KG1 (cell line): ENCODE measurements at regions not wholly inside any gene's neighbourhood (a gene's known extent, or its start where the extent isn't known, plus 50 kb on each side); places are given as distances from the start of the nearest gene placed in this dataset.

ENCODE experiments used
- DNase-seq: peaks from one replicate; lab custom pipeline; 2025; lab: John Stamatoyannopoulos, UW

DNA sequence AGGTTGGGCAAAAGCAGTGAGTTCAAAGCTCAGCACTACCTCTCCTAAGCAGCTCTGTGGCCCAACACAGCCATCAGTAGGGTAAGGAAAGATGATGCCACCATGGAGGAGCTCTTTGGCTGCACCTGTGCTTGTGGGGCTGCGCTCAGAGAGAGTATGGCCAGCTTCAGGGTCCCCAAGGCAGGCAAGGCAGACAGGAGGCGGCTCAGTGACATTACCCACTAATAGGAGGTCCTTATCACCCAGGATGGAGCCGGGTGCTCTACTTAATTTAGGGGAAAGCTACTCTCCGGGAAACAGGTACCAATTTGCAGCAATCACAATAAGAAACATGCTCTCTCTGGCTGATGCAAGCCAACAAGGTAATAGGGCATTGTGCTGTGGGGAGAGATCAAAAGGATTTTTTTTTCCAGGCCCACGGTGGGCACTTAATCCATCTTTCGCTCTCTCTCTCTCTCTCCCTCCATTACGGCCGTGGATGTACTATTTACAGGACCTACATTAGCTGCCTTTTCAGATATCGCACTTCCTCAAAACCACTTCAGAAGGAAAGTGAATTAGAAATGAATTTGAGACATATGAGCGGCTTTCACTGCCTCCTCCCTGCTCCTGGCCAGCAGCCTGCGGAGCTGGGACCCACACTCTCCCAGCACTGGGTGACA is 446.3 kb downstream of the SOX6 start:
- no peak for DNase-seq

DNA sequence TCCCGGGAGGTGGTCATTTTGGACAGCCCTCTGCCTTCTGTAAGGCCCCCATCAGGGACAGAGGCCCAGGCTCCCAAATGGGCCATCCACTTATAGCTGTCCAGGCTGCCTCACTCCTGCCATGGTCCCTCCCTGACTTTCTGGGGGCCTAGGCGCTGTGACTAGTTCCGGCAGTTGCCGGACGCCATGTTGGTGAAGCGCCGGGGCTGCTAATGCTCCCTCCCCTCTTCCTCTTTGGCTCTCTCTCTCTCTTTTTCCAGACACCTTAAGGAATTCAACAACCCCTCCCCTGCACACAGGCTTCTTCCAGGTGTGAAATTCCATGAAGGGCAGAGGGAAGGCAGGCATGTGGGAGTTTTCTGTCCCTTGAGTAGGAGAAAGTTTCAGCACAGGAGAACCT is 445.6 kb downstream of the SOX6 start:
- DNase-seq, result no peak

DNA sequence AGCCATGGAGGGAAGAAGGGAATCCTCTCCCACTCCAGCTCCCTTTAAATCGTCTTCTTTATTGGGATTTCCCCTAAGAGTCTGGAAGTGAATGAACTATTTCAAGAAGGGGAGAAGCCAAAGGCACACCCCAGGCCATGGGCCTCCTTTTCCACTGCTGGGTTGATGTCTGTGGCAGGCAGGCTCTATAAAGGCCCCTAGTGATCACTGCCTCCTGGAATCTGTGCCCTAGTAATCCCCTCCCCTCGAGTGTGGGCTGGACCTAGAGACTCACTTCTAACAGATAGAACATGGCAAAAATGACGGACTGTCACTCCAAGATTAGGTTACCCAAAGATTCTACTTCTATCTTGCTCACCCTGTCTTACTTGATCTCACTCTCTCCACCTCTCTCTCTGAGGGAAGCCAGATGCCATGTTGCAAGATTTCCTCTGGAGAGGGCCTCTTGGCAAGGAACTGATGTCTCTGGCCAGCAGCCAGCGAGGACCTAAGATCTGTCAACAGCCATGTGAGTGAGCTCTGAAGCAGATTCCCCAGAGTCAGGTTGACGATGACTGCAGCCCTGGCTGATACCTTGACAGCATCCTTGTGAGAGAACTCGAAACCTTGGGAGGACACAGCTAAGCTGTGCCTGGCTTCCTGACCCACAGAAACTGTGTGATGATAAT is 444.8 kb downstream of the SOX6 start:
- no peak for DNase-seq

DNA sequence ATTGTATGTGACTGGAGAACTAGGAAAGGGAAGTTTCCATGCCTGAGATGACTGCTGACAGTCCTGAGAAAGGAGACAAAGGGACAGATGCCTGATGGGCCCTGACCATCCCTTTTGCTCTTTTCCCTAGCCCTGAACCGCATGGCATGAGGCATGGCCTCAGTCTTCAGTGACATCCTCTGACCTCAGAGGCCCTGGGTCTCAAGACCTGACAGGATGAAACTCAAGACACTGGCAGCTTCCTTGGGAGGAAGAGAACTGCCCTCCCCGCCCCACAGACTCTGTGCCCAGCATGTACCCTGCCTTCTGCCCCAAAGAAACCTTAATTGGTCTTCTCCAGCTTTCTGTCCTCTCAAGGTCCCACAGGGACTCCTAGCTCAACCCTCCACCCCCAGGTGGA is 444.1 kb downstream of the SOX6 start:
- DNase-seq, result no peak

DNA sequence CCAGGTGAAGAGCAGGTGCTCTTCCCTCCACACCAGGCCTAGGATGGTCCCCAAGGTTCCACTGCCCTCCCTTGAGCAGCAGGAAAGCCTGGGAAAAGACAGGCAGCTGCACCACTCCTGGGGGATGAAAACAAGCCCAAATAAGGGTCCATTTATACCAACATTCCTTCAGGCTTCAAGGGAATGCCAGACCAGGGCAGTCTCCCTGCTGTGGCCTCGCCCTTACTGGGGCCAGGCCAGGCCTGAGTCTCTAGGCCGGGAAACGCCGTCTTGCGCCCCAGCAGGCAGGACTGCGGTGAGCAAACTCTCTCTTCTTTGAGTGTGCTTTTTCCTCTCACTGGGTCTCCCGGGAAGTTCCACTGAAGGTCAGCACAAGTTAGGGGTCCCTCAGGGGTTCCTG is 443.5 kb downstream of the SOX6 start:
- no peak for DNase-seq

DNA sequence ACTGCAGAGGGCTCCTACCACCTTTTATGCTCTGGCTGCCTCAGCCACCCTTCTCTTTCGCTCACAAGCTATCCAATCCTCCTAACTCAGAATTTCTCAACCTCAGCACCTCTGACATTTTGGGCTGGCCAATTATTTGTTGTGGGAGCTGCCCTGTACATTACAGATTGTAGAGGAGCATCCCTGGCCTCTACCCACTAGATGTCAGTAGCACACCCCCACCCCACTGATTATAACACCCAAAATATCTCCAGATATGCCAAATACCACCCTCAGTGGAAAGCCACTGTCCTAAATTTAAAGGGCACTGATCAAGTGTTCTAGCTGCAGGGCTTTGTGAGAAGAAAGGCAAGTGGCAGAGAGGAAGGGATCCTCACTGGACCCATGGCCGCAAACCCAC is 443.1 kb downstream of the SOX6 start:
- no peak for DNase-seq
